ENCODE measurements at regions not wholly inside any gene's neighbourhood (a gene's known extent, or its start where the extent isn't known, plus 50 kb on each side); places are given as distances from the start of the nearest gene placed in this dataset.

DNA sequence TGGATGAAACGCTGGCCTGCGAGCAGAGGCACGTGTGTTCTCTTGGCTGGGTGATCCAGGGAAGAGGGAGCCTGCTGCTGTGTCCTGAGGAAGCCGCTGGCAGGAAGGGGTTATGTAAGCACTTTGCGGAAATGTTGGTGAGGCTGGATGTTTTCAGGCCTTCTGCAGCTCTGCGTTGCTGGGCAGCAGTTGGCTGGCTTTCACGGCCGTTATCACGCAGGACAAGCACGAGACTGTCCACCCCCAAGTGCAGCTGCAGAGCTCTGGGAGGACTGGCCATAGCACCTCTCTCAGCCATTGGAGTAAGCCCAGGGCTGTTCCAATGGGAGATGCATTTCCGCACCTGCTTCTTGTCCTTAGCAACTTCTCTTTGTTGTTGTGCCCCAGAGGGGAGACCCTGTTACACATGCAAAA lies 146.9 kb upstream of the SOX21 start:
- peaks cover 18 to 24% of the 10 kb centered on the region in 2 donors for H3K4me1 ChIP-seq (ENCODE audit: control insufficient read depth in 1 of 2, insufficient read depth in 2 of 2, low read length in 2 of 2)
- Mint-ChIP-seq H3K27ac (peak overlapping the region in 2 of 7 donors; percentile 20 to 73), H3K36me3 (no peaks in the 10 kb centered on the region), H3K27me3 (ENCODE audit: low read depth in 3 of 3) (peaks cover 0 to 3% (median 1%) of the 10 kb centered on the region in 3 donors), H3K9me3 (no peaks in the 10 kb centered on the region), H3K4me1 (peaks cover 31% of the 10 kb centered on the region), H3K4me3 (peak overlapping the region in 1 of 2 donors; percentile 58)
- H3K36me3 ChIP-seq (replicated peaks in 1 of 2; ENCODE audit: control insufficient read depth in 1 of 2, insufficient read depth in 2 of 2, low read length in 2 of 2), result no peaks in the 10 kb centered on the region
- TF ChIP-seq, protein P1, sequence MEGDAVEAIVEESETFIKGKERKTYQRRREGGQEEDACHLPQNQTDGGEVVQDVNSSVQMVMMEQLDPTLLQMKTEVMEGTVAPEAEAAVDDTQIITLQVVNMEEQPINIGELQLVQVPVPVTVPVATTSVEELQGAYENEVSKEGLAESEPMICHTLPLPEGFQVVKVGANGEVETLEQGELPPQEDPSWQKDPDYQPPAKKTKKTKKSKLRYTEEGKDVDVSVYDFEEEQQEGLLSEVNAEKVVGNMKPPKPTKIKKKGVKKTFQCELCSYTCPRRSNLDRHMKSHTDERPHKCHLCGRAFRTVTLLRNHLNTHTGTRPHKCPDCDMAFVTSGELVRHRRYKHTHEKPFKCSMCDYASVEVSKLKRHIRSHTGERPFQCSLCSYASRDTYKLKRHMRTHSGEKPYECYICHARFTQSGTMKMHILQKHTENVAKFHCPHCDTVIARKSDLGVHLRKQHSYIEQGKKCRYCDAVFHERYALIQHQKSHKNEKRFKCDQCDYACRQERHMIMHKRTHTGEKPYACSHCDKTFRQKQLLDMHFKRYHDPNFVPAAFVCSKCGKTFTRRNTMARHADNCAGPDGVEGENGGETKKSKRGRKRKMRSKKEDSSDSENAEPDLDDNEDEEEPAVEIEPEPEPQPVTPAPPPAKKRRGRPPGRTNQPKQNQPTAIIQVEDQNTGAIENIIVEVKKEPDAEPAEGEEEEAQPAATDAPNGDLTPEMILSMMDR (IDR thresholded peaks at IDR 0.05), result no peak
- H3K9me3 ChIP-seq (replicated peaks in 1 of 2; ENCODE audit: control insufficient read depth in 1 of 2, insufficient read depth in 1 of 2, low read length in 2 of 2), result no peaks in the 10 kb centered on the region
- H3K9ac ChIP-seq (ENCODE audit: insufficient read depth, low read length, poor library complexity, severe bottlenecking), result no peak overlapping the region
- no peak overlapping the region for H3K4me3 ChIP-seq (replicated peaks in 1 of 3; ENCODE audit: low read depth in 2 of 3, low read length in 3 of 3)
- intact Hi-C loops (cut with micrococcal nuclease), result no loop called here
- H3K4me2 ChIP-seq (replicated peaks; ENCODE audit: extremely low read depth, low read length, poor library complexity, severe bottlenecking), result peak overlapping the region; percentile 40
- DNase-seq, result peak in 1 of 3 donors; percentile 9
- no peaks in the 10 kb centered on the region for H4K20me1 ChIP-seq (ENCODE audit: insufficient read depth, low read length)
- peak overlapping the region; percentile 24 for H2AFZ ChIP-seq (ENCODE audit: insufficient read depth, low read depth, low read length, poor library complexity, severe bottlenecking)
- H3K27me3 ChIP-seq (ENCODE audit: control insufficient read depth in 2 of 2, insufficient read depth in 2 of 2, low read length in 2 of 2), result no peaks in the 10 kb centered on the region
- WGBS (ENCODE audit: insufficient coverage), result 15% methylated on average over 11 of the region's 11 CpGs
- no peak overlapping the region for H3K27ac ChIP-seq (ENCODE audit: low read depth in 1 of 2, low read length in 2 of 2)
- no peaks in the 10 kb centered on the region for H3K79me2 ChIP-seq (ENCODE audit: insufficient read depth, low read length)

DNA sequence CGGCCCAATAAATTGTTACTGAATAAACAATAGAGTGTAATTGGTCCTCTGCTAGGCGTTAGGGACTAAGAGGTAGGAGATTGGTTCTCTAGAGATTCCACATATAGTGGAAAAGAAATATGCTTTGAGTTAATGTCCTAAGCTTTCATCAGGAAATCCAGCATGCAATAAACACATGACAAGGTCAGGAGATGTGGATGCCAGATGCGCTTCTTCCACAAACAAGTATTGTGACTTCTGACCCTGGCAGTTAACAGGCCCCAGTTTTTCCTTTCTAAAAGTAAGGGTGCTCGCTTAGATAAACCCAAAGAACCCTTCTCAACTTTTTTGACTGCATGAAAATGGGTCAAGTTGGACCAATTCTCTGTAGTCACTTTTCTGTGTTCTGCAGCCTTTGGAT lies 146.5 kb upstream of the SOX21 start:
- H3K4me3 Mint-ChIP-seq, result peak overlapping the region in 1 of 2 donors; percentile 58
- no peaks in the 10 kb centered on the region for H3K36me3 Mint-ChIP-seq
- no peaks in the 10 kb centered on the region for H3K36me3 ChIP-seq (replicated peaks in 1 of 2; ENCODE audit: control insufficient read depth in 1 of 2, insufficient read depth in 2 of 2, low read length in 2 of 2)
- H3K27me3 ChIP-seq (ENCODE audit: control insufficient read depth in 2 of 2, insufficient read depth in 2 of 2, low read length in 2 of 2), result no peaks in the 10 kb centered on the region
- peak overlapping the region; percentile 24 for H2AFZ ChIP-seq (ENCODE audit: insufficient read depth, low read depth, low read length, poor library complexity, severe bottlenecking)
- H4K20me1 ChIP-seq (ENCODE audit: insufficient read depth, low read length), result no peaks in the 10 kb centered on the region
- H3K4me1 ChIP-seq (ENCODE audit: control insufficient read depth in 1 of 2, insufficient read depth in 2 of 2, low read length in 2 of 2), result peaks cover 18 to 24% of the 10 kb centered on the region in 2 donors
- no peaks in the 10 kb centered on the region for H3K79me2 ChIP-seq (ENCODE audit: insufficient read depth, low read length)
- peaks cover 0 to 3% (median 1%) of the 10 kb centered on the region in 3 donors for H3K27me3 Mint-ChIP-seq (ENCODE audit: low read depth in 3 of 3)
- no CpG with 5 or more reads among the region's 4 CpGs for WGBS (ENCODE audit: insufficient coverage)
- no peak for DNase-seq
- no peaks in the 10 kb centered on the region for H3K9me3 ChIP-seq (replicated peaks in 1 of 2; ENCODE audit: control insufficient read depth in 1 of 2, insufficient read depth in 1 of 2, low read length in 2 of 2)
- TF ChIP-seq, protein P1 (IDR thresholded peaks at IDR 0.05), result no peak
- no peak overlapping the region for H3K9ac ChIP-seq (ENCODE audit: insufficient read depth, low read length, poor library complexity, severe bottlenecking)
- H3K4me3 ChIP-seq (replicated peaks in 1 of 3; ENCODE audit: low read depth in 2 of 3, low read length in 3 of 3), result no peak overlapping the region
- H3K4me1 Mint-ChIP-seq, result peaks cover 31% of the 10 kb centered on the region
- intact Hi-C loops (cut with micrococcal nuclease), result no loop called here
- H3K27ac ChIP-seq (ENCODE audit: low read depth in 1 of 2, low read length in 2 of 2), result no peak overlapping the region
- peak overlapping the region; percentile 40 for H3K4me2 ChIP-seq (replicated peaks; ENCODE audit: extremely low read depth, low read length, poor library complexity, severe bottlenecking)
- no peaks in the 10 kb centered on the region for H3K9me3 Mint-ChIP-seq
- H3K27ac Mint-ChIP-seq, result no peak overlapping the region

All from CD14-positive monocyte (primary cell).